Stimulated activated naive CD8-positive, alpha-beta T cell treated with anti-CD3 and anti-CD28 coated beads, Interleukin-15, Interleukin-2, amounts not matched to agents 100 ng/mL and 50 ng/mL, for 24 hours (primary cell): ENCODE measurements at regions not wholly inside any gene's neighbourhood (a gene's known extent, or its start where the extent isn't known, plus 50 kb on each side); places are given as distances from the start of the nearest gene placed in this dataset.

Experiments
- H3K27ac Mint-ChIP-seq: one replicate; pipeline ENCODE4 v1.8.0; 2021; ENCODE audit warnings: mild to moderate bottlenecking, mixed read lengths
- H3K27me3 Mint-ChIP-seq: one replicate; pipeline ENCODE4 v1.8.0; 2021; ENCODE audit warnings: mixed read lengths
- H3K36me3 Mint-ChIP-seq: one replicate; pipeline ENCODE4 v1.8.0; 2021; ENCODE audit warnings: low read depth, mixed read lengths
- H3K4me1 Mint-ChIP-seq: one replicate; pipeline ENCODE4 v1.8.0; 2021; ENCODE audit warnings: low read depth, mixed read lengths
- H3K4me3 Mint-ChIP-seq: one replicate; pipeline ENCODE4 v1.8.0; 2021; ENCODE audit warnings: mild to moderate bottlenecking, mixed read lengths
- H3K9me3 Mint-ChIP-seq: one replicate; pipeline ENCODE4 v1.8.0; 2021; ENCODE audit warnings: mixed read lengths

GRCh38 chr2:16181741-16182090 lies 241.4 kb downstream of the MYCN start:
- H3K27ac Mint-ChIP-seq = no peak overlapping the region
- H3K9me3 Mint-ChIP-seq = no peaks in the 10 kb centered on the region
- no peaks in the 10 kb centered on the region for H3K4me1 Mint-ChIP-seq
- peaks cover 6% of the 10 kb centered on the region for H3K27me3 Mint-ChIP-seq
- H3K36me3 Mint-ChIP-seq = no peaks in the 10 kb centered on the region
- no peak overlapping the region for H3K4me3 Mint-ChIP-seq

- peaks cover 6% of the 10 kb centered on the region for H3K27me3 Mint-ChIP-seq
- no peaks in the 10 kb centered on the region for H3K9me3 Mint-ChIP-seq
- H3K4me3 Mint-ChIP-seq = no peak overlapping the region
- no peaks in the 10 kb centered on the region for H3K4me1 Mint-ChIP-seq
- H3K27ac Mint-ChIP-seq = no peak overlapping the region
- H3K36me3 Mint-ChIP-seq = no peaks in the 10 kb centered on the region
Measured at GRCh38 chr2:16181062-16181740, 240.9 kb downstream of the MYCN start.

- no peaks in the 10 kb centered on the region for H3K9me3 Mint-ChIP-seq
- H3K4me3 Mint-ChIP-seq = no peak overlapping the region
- no peaks in the 10 kb centered on the region for H3K4me1 Mint-ChIP-seq
- H3K27me3 Mint-ChIP-seq = peaks cover 6% of the 10 kb centered on the region
- no peaks in the 10 kb centered on the region for H3K36me3 Mint-ChIP-seq
- no peak overlapping the region for H3K27ac Mint-ChIP-seq
Measured at GRCh38 chr2:16180631-16181030, 240.3 kb downstream of the MYCN start.

GRCh38 chr2:16179701-16180416 lies 239.5 kb downstream of the MYCN start:
- Mint-ChIP-seq H3K4me1 (no peaks in the 10 kb centered on the region), H3K4me3 (no peak overlapping the region), H3K36me3 (no peaks in the 10 kb centered on the region), H3K27me3 (peaks cover 6% of the 10 kb centered on the region), H3K9me3 (no peaks in the 10 kb centered on the region), H3K27ac (no peak overlapping the region)

- peaks cover 4% of the 10 kb centered on the region for H3K27me3 Mint-ChIP-seq
- H3K4me3 Mint-ChIP-seq = no peak overlapping the region
- H3K9me3 Mint-ChIP-seq = no peaks in the 10 kb centered on the region
- no peaks in the 10 kb centered on the region for H3K4me1 Mint-ChIP-seq
- no peaks in the 10 kb centered on the region for H3K36me3 Mint-ChIP-seq
- H3K27ac Mint-ChIP-seq = no peak overlapping the region
Measured at GRCh38 chr2:16178551-16179130, 238.3 kb downstream of the MYCN start.

GRCh38 chr2:16177671-16178180 lies 237.4 kb downstream of the MYCN start:
- no peak overlapping the region for H3K4me3 Mint-ChIP-seq
- H3K4me1 Mint-ChIP-seq = no peaks in the 10 kb centered on the region
- H3K27ac Mint-ChIP-seq = no peak overlapping the region
- H3K9me3 Mint-ChIP-seq = no peaks in the 10 kb centered on the region
- H3K36me3 Mint-ChIP-seq = no peaks in the 10 kb centered on the region
- no peaks in the 10 kb centered on the region for H3K27me3 Mint-ChIP-seq

- H3K4me1 Mint-ChIP-seq = no peaks in the 10 kb centered on the region
- H3K27me3 Mint-ChIP-seq = no peaks in the 10 kb centered on the region
- H3K27ac Mint-ChIP-seq = no peak overlapping the region
- no peaks in the 10 kb centered on the region for H3K36me3 Mint-ChIP-seq
- no peak overlapping the region for H3K4me3 Mint-ChIP-seq
- H3K9me3 Mint-ChIP-seq = no peaks in the 10 kb centered on the region
Measured at GRCh38 chr2:16176971-16177480, 236.7 kb downstream of the MYCN start.

GRCh38 chr2:16175247-16175825 lies 235.0 kb downstream of the MYCN start:
- Mint-ChIP-seq H3K36me3 (no peaks in the 10 kb centered on the region), H3K9me3 (no peaks in the 10 kb centered on the region), H3K27ac (no peak overlapping the region), H3K4me3 (no peak overlapping the region), H3K4me1 (no peaks in the 10 kb centered on the region), H3K27me3 (no peaks in the 10 kb centered on the region)

GRCh38 chr2:16174693-16175045 lies 234.3 kb downstream of the MYCN start:
- H3K27me3 Mint-ChIP-seq = no peaks in the 10 kb centered on the region
- no peak overlapping the region for H3K4me3 Mint-ChIP-seq
- H3K36me3 Mint-ChIP-seq = no peaks in the 10 kb centered on the region
- no peaks in the 10 kb centered on the region for H3K9me3 Mint-ChIP-seq
- no peak overlapping the region for H3K27ac Mint-ChIP-seq
- no peaks in the 10 kb centered on the region for H3K4me1 Mint-ChIP-seq

GRCh38 chr2:16173893-16174692 lies 233.7 kb downstream of the MYCN start:
- Mint-ChIP-seq H3K27ac (no peak overlapping the region), H3K4me3 (no peak overlapping the region), H3K9me3 (no peaks in the 10 kb centered on the region), H3K36me3 (no peaks in the 10 kb centered on the region), H3K27me3 (no peaks in the 10 kb centered on the region), H3K4me1 (no peaks in the 10 kb centered on the region)

- Mint-ChIP-seq H3K4me3 (no peak overlapping the region), H3K9me3 (no peaks in the 10 kb centered on the region), H3K27me3 (no peaks in the 10 kb centered on the region), H3K27ac (no peak overlapping the region), H3K4me1 (no peaks in the 10 kb centered on the region), H3K36me3 (no peaks in the 10 kb centered on the region)
Measured at GRCh38 chr2:16172324-16173175, 232.2 kb downstream of the MYCN start.

- no peaks in the 10 kb centered on the region for H3K9me3 Mint-ChIP-seq
- H3K4me3 Mint-ChIP-seq = no peak overlapping the region
- H3K27me3 Mint-ChIP-seq = no peaks in the 10 kb centered on the region
- H3K4me1 Mint-ChIP-seq = no peaks in the 10 kb centered on the region
- H3K27ac Mint-ChIP-seq = no peak overlapping the region
- H3K36me3 Mint-ChIP-seq = no peaks in the 10 kb centered on the region
Measured at GRCh38 chr2:16171425-16171920, 231.1 kb downstream of the MYCN start.

- Mint-ChIP-seq H3K9me3 (no peaks in the 10 kb centered on the region), H3K36me3 (no peaks in the 10 kb centered on the region), H3K4me3 (no peak overlapping the region), H3K27me3 (no peaks in the 10 kb centered on the region), H3K4me1 (no peaks in the 10 kb centered on the region), H3K27ac (no peak overlapping the region)
Measured at GRCh38 chr2:16170675-16171424, 230.5 kb downstream of the MYCN start.
